Stimulated activated CD4-positive, alpha-beta T cell treated with anti-CD3 and anti-CD28 coated beads, Interleukin-12 subunit alpha, Interleukin-12 subunit beta, amount 100 ng/mL, for 48 hours (primary cell): ENCODE measurements at regions not wholly inside any gene's neighbourhood (a gene's known extent, or its start where the extent isn't known, plus 50 kb on each side); places are given as distances from the start of the nearest gene placed in this dataset.

ENCODE experiments used
- DNase-seq, 3 donors: peaks; one replicate each; pipeline ENCODE4 v3.0.0-alpha.2; 2020; ENCODE audit warnings: low read depth in 2 of 3, low spot score in 1 of 3

DNA sequence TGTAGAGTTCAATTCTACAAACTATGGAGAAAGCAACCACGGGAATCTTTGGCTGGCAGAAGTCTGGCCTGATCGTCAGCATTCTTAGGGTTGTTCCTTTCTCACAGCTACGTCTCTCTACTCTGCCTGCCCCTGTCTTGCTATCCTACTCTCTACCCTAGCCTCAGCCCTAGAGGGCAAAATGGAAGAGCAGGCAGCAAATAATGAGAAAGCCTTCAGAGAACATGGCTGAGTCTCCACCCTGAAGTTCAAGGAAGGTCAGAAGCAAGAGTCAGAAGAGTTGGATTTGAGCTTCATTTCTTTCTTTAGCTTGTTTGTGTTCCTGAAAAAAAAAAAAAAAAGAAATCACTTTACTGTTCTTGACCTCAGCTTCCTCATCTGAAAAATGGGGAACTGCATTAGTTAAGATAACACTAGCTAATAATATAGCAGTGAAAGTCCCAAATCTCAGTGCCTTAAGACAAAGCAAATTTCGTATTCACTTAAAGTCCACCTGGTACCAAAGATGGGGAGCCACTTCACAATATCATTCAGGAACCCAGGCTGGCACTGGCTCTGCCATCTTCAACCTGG is 50.2 kb upstream of the CCND2 start:
- no peak for DNase-seq

DNA sequence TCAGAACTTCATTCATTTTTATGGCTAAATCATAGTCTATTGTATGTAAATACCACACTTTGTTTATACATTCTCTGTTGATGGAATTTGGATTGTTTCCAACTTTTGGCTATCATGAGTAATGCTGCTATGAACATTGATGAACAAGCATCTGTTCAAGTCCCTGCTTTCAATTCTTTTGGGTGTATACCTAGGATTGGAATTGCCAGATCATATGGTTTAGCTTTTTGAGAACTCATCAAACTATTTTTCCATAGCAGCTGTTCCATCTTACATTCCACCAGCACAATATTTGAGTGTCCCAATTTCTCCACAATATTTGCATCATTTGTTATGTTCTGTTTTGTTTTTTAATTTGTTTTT is 52.3 kb upstream of the CCND2 start:
- no peak for DNase-seq

DNA sequence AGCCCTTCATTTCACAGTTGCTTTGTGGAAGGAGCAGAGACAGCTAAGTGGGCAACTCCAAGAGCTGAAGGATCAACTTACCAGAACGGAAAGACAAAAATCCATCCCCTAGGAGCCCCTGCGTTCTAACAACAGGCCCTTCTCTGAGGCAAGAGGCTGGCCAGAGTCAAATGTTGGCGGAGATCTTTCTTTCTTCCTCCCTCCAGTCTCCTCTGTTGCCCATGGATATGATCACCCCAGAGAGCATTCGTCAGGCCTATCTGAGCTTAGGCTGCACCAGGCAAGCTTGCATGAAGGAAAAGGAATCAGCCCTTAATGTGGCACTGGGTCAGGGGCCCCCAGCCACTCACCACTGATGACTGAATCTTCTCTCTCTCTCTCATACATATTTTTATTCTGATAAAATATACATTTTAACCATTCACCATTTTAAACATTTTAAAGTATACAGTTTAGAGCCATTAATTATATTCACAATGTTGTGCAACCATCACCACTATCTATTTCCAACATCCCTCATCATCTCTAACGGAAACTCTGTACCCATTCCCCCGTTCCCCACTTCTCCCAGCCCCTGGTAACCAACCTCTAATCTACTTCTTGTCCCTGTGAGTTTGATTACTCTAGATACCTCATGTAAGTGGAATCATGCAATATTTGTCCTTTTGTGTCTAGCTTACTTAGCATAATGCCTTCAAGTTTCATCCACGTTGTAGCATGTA is 52.9 kb upstream of the CCND2 start:
- DNase-seq = no peak

DNA sequence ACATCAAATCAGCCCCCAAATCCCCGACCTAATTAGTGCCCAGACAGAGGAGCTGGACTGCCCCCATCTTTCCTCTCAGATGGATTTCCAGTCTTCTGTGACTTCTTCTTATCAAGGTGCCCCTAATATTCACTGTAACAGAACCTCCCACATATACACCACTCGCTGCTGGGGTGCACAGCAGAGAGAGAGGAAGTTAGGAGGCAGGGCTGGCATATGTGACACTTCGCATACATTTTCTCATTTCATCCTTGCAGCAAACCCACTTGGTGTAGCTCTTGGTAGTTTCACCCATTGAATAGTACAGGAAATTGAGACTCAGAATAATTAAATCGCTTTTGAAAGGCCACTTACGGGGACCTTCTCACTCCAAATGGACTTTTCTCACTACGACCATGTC is 56.5 kb upstream of the CCND2 start:
- no peak for DNase-seq

DNA sequence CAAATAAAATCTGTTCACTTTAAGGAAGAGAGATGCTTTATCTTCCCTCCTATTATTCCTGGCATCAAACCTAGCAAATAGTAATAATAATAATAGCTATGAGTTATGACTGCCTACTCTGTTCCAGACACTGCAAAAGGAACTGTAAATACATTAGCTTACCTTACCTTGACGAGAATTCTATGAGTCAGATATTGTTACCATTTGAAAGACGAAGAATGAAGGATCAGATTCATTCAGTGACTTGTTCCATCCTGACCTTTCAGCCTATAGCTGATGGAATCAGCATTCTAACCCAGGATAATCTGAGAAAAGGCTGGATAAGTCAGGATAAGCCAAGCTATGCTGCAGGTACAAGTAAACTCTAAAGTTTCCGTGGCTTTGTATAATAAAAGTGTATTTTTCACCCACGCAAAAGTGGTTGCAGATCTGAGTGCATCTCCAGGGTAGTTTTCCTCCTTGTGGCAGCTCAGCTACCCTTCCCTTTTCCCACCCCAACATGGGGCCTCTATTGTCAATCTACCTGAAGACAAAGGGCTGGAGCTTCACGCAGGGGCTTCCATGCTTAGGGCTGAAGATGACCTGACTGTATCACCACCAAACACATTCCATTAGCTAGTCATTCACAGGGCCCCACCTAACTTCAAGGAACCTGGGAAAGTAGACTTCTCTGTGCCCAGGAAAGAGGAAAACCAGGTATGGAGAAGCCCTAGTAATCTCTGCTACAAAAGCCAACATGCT is 57.2 kb upstream of the CCND2 start:
- DNase-seq = no peak

DNA sequence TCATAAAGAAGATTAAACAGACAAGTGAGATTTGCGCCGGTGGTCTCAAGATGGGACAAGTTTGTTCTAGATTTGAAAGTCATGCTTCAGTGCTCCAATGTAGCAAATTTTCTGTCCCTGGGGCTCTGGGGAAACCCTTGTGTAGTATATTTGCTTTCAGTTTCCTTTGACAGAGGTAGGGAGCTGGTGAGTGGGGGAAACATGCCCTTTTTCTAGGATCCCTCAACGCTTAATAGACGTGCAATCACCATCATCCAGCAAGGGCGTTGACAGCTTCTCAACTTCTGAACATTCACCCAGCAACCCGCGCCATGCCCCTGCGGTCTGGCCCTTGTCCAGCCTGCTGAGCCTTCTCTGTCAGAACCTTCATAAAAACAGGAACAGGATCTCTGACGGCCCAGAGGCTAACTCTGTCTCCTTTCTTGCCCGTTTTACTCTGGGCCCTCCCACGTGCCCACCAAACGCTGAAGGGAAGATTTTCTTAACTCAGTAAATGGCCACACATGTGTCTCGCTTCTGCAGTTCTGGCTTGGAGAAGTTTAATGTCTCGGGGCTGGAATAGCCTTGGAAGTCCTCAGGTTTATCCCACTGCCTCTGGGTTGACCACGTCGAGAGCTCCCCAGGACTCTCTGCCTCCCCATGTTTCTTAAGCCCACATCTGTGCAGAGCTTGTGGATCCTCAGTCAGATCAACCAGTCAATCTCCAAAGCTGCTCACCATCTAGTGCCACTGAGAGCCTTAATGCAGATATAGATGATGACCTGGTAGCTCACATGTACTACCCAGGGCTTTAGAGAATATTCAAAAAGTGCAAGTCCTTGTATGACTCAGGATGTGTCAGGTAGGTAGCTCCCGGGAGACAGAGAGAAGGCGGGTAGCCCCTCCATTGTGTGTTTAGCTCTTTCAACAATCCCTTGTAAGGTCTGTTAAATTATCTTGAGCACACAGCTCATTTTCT is 58.1 kb upstream of the CCND2 start:
- peak; percentile 12 to 36 (median 17) for DNase-seq

DNA sequence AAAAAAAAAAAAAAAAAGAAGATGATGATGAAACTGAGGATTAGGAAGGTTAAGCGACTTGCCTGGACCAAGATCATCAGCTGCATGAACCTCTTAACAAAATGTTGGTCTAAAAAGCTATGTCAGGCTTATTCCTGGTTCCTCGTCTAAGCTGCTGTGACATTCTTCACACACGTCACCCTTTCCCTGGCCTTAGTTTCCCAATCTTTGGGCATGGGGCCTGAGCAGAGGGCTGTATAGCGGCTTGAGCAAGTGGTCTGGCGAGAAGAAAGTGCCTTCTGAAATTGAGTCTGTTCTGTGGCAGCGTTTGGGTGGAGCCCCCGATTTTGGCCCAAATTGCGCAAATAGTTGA is 58.7 kb upstream of the CCND2 start:
- no peak for DNase-seq

DNA sequence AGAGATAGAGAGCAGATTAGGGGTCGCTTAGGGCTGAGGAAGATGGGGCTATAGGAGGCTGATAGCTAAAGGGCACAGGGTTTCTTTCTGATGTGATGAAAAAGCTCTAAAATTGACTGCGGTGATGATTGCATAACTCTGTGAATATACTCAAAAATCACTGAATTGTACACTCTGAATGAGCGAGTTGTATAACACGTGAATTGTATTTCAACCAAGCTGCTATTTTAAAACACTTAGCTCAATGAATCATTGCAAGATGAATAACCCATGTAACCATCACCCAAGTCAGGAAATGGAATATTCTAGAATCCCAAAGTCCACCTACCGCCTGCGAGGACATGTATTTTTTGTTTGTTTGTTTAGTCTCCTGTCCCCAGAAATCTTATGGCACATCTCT is 60.1 kb upstream of the CCND2 start:
- no peak for DNase-seq

DNA sequence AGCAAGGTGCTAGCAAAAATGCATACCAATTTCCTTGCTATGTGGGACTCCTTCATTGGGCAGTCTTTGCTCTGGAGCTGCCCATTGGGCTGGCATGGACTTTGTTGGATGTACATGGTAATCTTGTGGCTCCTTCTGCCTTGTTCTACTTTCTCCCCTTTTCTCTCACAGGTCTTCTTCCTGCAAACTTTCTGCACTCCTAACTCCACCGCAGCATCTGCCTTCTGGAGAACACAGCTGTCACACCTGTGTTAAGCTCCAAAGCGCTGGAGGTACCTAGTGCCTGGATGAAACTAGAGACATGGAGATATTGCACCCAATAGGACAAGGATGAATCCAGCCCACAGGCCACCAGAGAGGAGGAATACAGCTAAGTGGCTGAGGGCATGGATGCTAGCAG is 60.7 kb upstream of the CCND2 start:
- DNase-seq = no peak

DNA sequence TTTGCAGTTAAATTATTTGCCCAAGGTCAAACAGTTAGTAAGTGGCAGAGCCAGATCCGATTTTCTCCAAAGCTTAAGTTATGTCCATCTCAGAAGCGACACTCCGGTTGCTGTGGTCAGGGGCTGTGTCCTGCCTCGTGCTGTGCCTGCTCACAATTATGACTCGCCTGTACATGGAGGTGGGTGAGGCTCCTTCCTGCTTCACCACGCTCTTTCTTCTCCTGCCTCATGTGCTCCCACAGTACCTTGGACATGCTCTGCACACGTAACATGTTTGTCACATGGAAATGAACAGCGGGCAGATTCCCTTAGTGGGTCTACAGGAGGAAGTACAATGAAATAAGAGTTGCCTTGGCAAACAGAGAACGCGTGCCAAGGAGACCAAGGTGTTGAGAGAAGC is 62.2 kb upstream of the CCND2 start:
- DNase-seq = no peak

DNA sequence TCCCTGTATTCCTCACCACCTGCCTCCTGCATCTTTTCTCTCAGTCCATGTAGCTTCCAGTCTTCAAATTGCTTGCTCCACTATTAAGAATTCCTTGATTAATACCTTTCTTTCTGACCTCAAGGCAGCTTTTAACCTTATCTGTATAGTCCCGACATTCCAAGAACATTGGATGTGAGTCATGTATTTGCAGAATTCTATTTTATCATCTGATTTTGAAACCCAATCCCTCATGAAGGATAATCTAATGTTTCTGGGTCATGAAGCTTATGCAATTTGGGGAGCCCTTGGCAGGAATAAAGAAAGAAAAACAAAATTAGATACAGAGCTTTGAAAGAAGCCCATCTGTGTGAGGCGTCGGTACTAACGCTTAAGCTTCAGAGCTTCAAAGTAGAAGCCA is 63.4 kb upstream of the CCND2 start:
- no peak for DNase-seq

DNA sequence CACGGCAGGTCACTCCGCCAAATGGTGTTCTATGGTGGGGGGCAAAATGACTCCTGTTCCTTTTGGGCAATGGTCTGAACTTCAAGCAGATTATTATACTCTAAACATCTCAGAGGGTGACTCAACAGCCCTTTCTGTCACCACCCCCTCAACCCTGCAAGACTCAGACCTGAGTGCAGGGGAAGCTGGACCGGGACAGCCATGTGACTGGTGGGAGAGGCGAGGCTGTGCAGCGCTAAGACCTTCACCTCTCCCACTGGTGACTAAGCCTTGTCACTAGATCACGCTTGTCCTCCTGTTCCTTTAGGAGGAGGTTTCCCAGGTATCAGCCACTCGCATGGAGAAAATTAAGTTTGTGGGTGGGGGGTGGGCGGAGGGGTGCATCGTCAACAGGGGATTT is 67.1 kb upstream of the CCND2 start:
- DNase-seq = no peak

DNA sequence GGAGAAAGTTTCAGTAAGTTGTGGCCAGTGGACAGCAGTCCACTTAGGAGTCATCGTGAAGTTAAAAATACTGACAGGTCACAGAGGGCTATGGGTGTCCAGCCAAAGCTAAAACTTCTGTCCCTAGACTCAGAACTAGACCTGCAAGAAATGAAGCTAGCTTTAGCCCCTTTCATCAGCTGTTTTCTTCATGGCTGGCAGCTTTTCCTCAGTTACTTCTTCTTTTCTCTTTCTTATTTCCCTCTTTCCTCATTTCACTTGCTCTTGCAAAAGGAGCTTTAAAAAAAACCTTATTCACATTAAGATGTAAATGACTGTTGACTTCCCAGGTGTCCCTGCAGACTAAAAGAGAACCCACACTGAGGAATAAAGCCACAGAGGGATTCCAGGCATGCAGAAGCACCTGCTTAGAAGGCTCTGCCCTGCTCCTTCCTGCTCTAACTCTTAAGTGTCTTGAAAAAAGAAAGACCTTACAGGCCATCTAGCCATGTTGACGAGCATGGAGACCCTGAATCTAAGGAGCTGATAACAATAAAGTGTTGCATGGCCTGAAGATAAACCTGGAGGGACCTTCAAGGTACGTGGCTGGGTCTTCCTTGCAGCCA is 69.7 kb upstream of the CCND2 start:
- no peak for DNase-seq

DNA sequence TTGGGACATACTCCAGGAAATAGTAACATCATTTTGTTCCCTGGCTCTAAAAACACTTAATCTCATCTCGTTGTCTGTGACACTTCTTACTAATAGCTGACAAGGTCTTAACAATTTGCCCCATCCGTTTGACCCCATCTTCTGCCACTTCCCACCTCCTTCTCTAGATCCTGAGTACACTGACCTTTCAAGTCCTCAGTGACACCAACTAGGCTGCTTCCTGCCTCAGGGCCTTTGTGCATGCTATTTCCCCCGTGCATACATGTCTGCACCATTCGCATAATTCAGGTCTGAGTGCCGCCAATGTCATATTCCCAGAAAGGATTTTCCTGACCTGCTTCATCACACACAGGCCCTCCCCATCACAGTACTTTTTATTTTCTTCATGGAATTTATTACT is 70.6 kb upstream of the CCND2 start:
- DNase-seq = no peak

DNA sequence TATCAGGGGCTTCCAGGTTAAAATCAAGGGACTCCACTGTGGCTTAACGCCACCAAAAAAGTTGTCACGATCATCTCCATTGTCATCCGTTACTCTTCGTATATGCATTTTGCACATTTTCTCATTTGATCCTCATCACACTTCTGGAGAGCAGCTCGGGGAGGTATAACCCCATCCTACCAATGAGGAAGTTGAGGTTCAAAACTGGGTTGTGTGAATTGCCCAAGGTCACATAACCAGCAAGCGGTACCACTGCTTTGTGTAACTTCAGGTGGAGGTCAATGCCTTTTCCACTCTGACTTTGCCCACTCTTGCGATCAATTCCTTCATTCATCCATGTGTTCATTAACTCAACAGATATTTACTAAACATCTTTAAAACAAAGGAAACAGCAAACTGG is 71.1 kb upstream of the CCND2 start:
- no peak for DNase-seq

DNA sequence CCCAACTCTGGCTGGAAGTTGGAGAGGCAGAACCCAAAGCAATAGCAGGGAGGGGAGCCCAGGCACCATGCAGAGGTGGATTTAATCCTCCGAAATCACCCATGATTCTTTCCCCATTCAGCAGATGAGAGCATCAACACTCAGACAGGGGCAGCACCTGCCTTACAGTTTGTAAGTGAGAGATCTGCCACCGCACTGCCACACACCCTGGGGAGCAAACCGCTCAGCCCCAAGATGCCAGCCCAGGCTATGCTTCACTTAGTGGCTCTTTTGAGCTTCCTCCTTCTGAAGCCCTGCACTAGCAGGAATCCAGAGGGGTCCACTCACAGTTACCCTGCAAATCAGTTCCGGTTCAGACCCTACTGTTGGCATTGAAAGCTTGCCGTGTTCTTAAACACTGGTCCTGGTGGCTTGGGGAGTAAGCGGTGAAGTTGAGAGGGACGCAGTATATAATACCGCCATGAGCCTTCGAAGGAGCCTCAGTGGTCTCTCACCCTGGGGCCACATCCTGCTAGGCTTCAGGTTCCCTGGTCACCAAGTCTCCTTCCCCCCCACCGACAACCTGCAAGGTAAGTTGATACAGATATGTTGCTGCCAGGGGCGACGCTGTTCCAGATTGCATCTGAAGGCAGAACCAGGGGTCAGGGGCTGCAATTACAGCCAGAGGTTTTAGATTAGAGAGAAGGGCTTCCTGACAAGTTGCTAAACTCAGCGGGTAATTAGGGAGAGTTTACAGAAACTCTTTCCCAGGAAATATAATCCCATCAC is 72.0 kb upstream of the CCND2 start:
- no peak for DNase-seq

DNA sequence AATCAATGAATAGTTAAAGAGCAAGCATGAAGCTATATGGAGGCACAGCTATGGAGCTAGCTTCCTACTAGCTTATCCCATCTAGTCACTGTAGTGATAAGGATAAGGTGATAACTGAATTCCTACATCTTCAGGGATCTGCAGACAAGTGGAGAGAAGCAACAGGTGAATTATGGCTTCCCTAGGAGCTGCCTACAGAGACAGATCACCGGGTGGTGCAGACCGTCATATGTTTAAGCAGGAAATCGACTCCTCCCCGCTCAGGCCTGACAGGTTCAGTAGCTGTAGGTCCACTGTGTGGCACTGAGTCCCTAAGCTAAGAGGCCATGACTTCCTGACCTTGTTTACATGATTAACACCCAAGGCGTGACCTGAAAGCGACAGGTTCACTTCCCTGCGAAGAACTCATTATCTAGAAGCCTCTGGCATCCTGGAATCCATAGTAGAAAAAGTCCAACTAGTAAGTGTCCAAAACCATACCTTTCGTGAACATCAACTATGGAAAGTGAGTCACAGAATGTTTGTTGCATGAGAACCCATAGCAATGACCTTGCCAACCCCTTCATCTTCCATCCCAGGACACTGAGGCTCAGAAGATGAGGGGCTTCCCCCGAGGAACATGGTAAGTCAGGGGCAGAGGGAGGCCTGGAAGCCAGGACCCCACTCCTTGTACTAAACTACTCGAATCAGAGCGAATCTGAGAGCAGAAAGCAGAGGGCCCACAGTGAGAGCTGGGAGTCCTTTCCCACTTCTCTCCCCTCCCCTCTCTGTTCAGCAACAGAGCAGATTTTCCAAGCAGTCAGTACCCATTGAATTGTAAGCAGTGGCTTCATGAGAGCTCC is 75.4 kb upstream of the CCND2 start:
- DNase-seq = no peak

DNA sequence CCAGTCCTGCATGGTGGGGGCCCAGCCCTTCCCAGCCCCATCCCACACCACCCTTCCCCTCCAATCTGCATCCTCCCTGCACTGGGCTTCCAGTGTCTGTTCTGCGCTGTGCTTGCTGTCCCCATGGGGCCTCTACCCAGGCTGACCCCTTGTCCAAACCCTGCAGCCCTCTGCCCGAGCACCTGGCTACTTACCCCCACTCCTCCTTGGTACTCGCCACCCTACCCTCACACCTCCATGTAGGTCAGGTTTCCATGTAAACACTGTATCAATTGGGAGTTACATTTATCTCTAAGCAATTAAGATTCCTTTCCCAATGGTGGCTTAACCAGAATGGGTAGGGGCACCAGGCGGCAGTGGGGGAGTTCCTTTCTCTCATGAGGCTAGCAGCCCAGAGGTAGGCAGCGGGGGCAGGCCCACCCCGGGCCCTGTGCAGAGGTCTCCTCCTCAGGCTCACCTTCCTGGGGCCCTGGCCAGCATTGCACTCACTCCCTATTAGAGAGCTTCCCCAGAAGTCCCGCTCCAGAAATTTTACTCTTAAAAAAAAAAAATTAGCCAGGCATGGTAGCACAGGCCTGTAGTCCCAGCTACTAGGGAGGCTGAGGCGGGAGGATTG is 76.6 kb upstream of the CCND2 start:
- DNase-seq = no peak

DNA sequence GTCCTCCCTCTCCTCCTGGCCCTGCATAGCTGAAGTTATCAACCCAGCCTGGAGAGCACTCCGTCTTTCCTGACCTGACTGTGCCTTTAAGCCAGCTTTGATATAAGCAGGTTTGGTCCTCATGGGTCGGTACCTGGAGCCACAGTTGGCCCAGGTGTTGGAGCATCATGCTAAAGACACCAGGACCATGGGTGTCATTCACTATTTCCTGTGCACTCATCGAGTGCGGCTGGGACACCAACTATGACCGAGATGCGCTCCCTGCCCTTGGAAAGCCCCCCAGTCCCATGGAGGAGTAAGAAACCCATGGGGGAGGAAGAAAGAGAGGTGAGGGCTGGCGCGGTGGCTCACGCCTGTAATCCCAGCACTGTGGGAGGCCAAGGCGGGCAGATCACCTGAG is 78.9 kb upstream of the CCND2 start:
- no peak for DNase-seq
